ENCODE measurements at regions not wholly inside any gene's neighbourhood (a gene's known extent, or its start where the extent isn't known, plus 50 kb on each side); places are given as distances from the start of the nearest gene placed in this dataset.

DNA sequence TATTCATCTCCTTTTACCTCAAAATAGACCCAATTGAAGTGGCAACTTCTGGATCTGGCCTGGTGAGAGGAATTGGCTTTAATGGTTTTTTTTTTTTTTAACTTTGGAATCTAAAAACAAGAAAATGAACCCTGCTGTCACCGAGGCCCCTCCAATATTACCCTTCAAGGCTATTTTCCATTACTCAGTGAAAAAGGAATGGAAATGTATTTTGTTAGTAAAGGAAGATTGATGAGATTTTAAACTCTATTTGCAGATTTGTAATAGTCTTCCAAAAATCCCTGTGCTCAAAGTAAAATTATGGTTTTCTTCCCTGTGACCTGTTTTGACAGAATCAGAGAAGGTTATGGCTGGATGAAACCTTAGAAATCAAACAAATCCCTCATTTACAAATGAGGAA lies 102.9 kb downstream of the TMEM170B start:
- Histone ChIP-seq H3K4me3 (no peak overlapping the region), H3K4me1 (no peaks in the 10 kb centered on the region), H3K27me3 (no peaks in the 10 kb centered on the region), H3K9me3 (no peaks in the 10 kb centered on the region), H3K27ac (no peak overlapping the region), H3K36me3 (no peaks in the 10 kb centered on the region)
- intact Hi-C loops (cut with DNase I), result no loop called here
- no peak for DNase-seq (ENCODE audit: extremely low spot score in 2 of 2)
- TF ChIP-seq CTCF (IDR thresholded peaks at IDR 0.05), result no peak
- TF ChIP-seq POLR2A (IDR thresholded peaks at IDR 0.05), result no peak
- no peak for TF ChIP-seq POLR2AphosphoS5 (IDR thresholded peaks at IDR 0.05; ENCODE audit: insufficient read depth in 1 of 2, low read depth in 1 of 2)

DNA sequence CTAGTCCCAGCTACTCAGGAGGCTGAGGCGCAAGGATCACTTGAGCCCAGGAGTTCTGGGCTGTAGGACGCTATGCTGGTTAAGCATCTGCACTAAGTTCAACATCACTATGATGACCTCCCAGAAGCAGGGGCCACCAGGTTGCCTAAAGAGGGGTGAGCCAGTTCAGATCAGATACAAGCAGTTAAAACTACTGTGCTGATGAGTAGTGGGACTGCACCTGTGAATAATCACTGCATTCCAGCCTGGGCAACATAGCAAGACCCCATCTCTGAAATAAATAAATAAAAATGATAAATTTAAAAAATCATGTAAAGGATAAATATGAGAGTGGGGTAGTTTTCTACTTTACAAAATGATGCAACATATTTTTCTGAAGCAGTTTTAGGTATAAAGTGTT lies 106.5 kb downstream of the TMEM170B start:
- intact Hi-C loops (cut with DNase I), result no loop called here
- TF ChIP-seq CTCF (IDR thresholded peaks at IDR 0.05) (no peak), POLR2A (IDR thresholded peaks at IDR 0.05) (no peak), POLR2AphosphoS5 (IDR thresholded peaks at IDR 0.05; ENCODE audit: insufficient read depth in 1 of 2, low read depth in 1 of 2) (no peak)
- no peak overlapping the region for H3K27ac ChIP-seq

GRCh38 chr6:11644601-11645000 lies 107.1 kb downstream of the TMEM170B start:
- no peak for DNase-seq (ENCODE audit: extremely low spot score in 2 of 2)
- H3K9me3 ChIP-seq, result no peaks in the 10 kb centered on the region
- no peak overlapping the region for H3K27ac ChIP-seq
- TF ChIP-seq CTCF (IDR thresholded peaks at IDR 0.05) (no peak), POLR2A (IDR thresholded peaks at IDR 0.05) (no peak), POLR2AphosphoS5 (IDR thresholded peaks at IDR 0.05; ENCODE audit: insufficient read depth in 1 of 2, low read depth in 1 of 2) (no peak)
- intact Hi-C loops (cut with DNase I), result no loop called here
- no peaks in the 10 kb centered on the region for H3K4me1 ChIP-seq
- no peaks in the 10 kb centered on the region for H3K27me3 ChIP-seq
- no peaks in the 10 kb centered on the region for H3K36me3 ChIP-seq
- H3K4me3 ChIP-seq, result no peak overlapping the region

More for the DNA sequence above, 106.5 kb downstream of the TMEM170B start:
- Histone ChIP-seq H3K36me3 (no peaks in the 10 kb centered on the region), H3K4me1 (no peaks in the 10 kb centered on the region), H3K9me3 (no peaks in the 10 kb centered on the region), H3K4me3 (no peak overlapping the region), H3K27me3 (no peaks in the 10 kb centered on the region)
- DNase-seq (ENCODE audit: extremely low spot score in 2 of 2), result no peak

DNA sequence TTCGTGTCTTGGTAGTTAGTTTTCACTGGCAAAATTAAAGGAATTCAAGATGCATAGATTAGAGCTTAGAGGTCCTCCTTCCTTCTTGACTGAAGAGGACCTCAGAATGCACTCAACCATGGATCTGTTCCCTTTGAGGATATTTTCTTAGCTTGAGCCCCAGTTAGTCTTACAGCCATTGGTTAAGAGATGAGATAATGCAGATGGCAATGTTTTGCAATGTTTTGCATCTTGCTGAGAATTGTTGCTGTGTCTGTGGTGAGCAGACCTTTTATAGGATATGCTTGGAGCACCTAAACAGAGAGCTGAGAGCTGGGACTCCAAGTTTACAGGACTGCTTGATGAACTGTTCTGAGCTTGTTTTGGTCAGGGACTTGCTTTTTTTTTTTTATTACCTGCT lies 107.5 kb downstream of the TMEM170B start:
- Histone ChIP-seq H3K36me3 (no peaks in the 10 kb centered on the region), H3K4me3 (no peak overlapping the region), H3K4me1 (no peaks in the 10 kb centered on the region), H3K9me3 (no peaks in the 10 kb centered on the region), H3K27me3 (no peaks in the 10 kb centered on the region), H3K27ac (no peak overlapping the region)
- no peak for DNase-seq (ENCODE audit: extremely low spot score in 2 of 2)
- TF ChIP-seq POLR2A (IDR thresholded peaks at IDR 0.05), result no peak
- TF ChIP-seq CTCF (IDR thresholded peaks at IDR 0.05), result no peak
- no peak for TF ChIP-seq POLR2AphosphoS5 (IDR thresholded peaks at IDR 0.05; ENCODE audit: insufficient read depth in 1 of 2, low read depth in 1 of 2)
- intact Hi-C loops (cut with DNase I), result no loop called here

DNA sequence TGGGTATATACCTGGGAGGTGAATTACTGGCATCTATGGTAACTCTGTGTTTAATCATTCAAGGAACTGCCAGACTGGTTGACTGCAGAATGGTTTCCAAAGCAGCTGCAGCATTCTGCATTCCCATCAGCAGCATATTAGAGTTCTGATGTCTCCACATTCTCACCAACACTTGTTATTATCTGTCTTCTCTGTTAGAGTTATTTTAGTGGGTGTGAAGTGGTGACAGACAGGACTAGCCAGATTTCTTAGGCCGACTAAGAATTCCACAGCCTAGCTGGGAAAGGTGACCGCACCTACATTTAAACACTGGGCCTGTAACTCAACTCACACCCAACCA lies 110.9 kb downstream of the TMEM170B start:
- Histone ChIP-seq H3K4me3 (no peak overlapping the region), H3K4me1 (peaks cover 1% of the 10 kb centered on the region), H3K9me3 (no peaks in the 10 kb centered on the region), H3K27me3 (no peaks in the 10 kb centered on the region), H3K36me3 (no peaks in the 10 kb centered on the region), H3K27ac (no peak overlapping the region)
- no peak for DNase-seq (ENCODE audit: extremely low spot score in 2 of 2)
- intact Hi-C loops (cut with DNase I), result no loop called here
- TF ChIP-seq CTCF (IDR thresholded peaks at IDR 0.05) (no peak), POLR2A (IDR thresholded peaks at IDR 0.05) (no peak), POLR2AphosphoS5 (IDR thresholded peaks at IDR 0.05; ENCODE audit: insufficient read depth in 1 of 2, low read depth in 1 of 2) (no peak)

Data from vagina (tissue), 2 donors.